HCT116 (cell line): ENCODE measurements at regions not wholly inside any gene's neighbourhood (a gene's known extent, or its start where the extent isn't known, plus 50 kb on each side); places are given as distances from the start of the nearest gene placed in this dataset.
"Not testable (repeated sequence)": the region's sequence is repeated elsewhere in the genome, so short reads cannot be mapped to it uniquely, and the experiment has no call there.

Source experiments
- ATAC-seq: fragments of 200-7000 bp; cut with Tn5 transposase; 2 replicates; pipeline ENCODE4 v1.9.1; 2020; ENCODE audit warnings: mild to moderate bottlenecking, moderate library complexity
- BruUV-seq: library from RNA; stranded (reverse); fragments of 400-500 nt; replicated peaks from 2 replicates; lab custom pipeline; 2021; lab: Mats Ljungman, UMichigan
- CTCF ChIA-PET: fragments of 300-600 bp; sonication (Branson Sonifier 250); formaldehyde crosslinking; loops from one replicate; lab custom pipeline; 2021; ENCODE audit warnings: antibody characterized with exemption; lab: Charles Lee
- POLR2A ChIA-PET: fragments of 300-600, 350-600 bp; sonication (Branson Sonifier 250); formaldehyde crosslinking; loops from one replicate; lab custom pipeline; 2021; ENCODE audit warnings: antibody characterized with exemption; lab: Charles Lee
- RAD21 ChIA-PET, 2 experiments: fragments of 300-600 bp; sonication (Branson Sonifier 250); formaldehyde crosslinking; loops; one replicate each; lab custom pipeline; 2023; ENCODE audit warnings: low total read pairs in 2 of 2; ENCODE audit not compliant: uncharacterized antibody in 2 of 2, unreplicated experiment in 2 of 2, low non-redundant PET in 1 of 2; lab: Charles Lee
- DNase-seq: peaks from one replicate; pipeline ENCODE4 v3.0.0-alpha.2; 2010; ENCODE audit warnings: low read depth, low spot score
- H2AFZ ChIP-seq: fragments of 200-600 bp; shearing (Covaris generic), sonication (generic); 2 replicates; pipeline ENCODE4 v1.6.1; 2017; ENCODE audit warnings: low read depth, mixed run types, mixed read lengths, antibody characterized with exemption, low read length; ENCODE audit not compliant: poor library complexity, severe bottlenecking
- H3K27ac ChIP-seq: 2 replicates; pipeline ENCODE4 v1.5.1; 2012; ENCODE audit warnings: low read depth, low read length
- H3K27me3 ChIP-seq: fragments of 200-600 bp; sonication (generic); 2 replicates; pipeline ENCODE4 v1.6.1; 2016; ENCODE audit warnings: mixed run types, low read length, mixed read lengths; ENCODE audit not compliant: insufficient read depth
- H3K36me3 ChIP-seq, 2 experiments: fragments of 200-500 bp in 1 of 2; fragments of 200-600 bp in 1 of 2; sonication (Bioruptor generic) in 1 of 2; sonication (generic) in 1 of 2; 2 replicates each; pipeline versions ENCODE4 v1.5.1 to v1.6.1; 2014 to 2016; ENCODE audit warnings: low read length in 2 of 2, inconsistent platforms in 1 of 2, mixed read lengths in 1 of 2, mixed run types in 1 of 2; ENCODE audit not compliant: insufficient read depth in 2 of 2, control insufficient read depth in 1 of 2
- H3K4me1 ChIP-seq, 2 experiments: fragments of 200-600 bp in 1 of 2; sonication (generic) in 1 of 2; 2 replicates each; pipeline versions ENCODE4 v1.5.1 to v1.6.1; 2012 to 2017; ENCODE audit warnings: low read length in 2 of 2, inconsistent platforms in 1 of 2, mild to moderate bottlenecking in 1 of 2, mixed read lengths in 1 of 2, mixed run types in 1 of 2, moderate library complexity in 1 of 2; ENCODE audit not compliant: insufficient read depth in 2 of 2, control insufficient read depth in 1 of 2
- H3K4me2 ChIP-seq: fragments of 200-600 bp; sonication (generic); 2 replicates; pipeline ENCODE4 v1.6.1; 2017; ENCODE audit warnings: mixed run types, low read length, mixed read lengths
- H3K4me3 ChIP-seq, 2 experiments: fragments of 200-600 bp in 1 of 2; sonication (generic) in 1 of 2; replicated peaks in 1 of 2; 2 replicates each; pipeline ENCODE4 v1.5.1; 2011 to 2016; ENCODE audit warnings: low read length in 2 of 2, control low read depth in 1 of 2, low read depth in 1 of 2, mild to moderate bottlenecking in 1 of 2, mixed read lengths in 1 of 2, mixed run types in 1 of 2
- H3K79me2 ChIP-seq: fragments of 200-600 bp; sonication (generic); 2 replicates; pipeline ENCODE4 v1.6.1; 2017; ENCODE audit warnings: mild to moderate bottlenecking, mixed run types, low read length, moderate library complexity, mixed read lengths; ENCODE audit not compliant: insufficient read depth
- H3K9ac ChIP-seq: fragments of 200-600 bp; sonication (generic); 2 replicates; pipeline ENCODE4 v1.6.1; 2016; ENCODE audit warnings: low read length, mixed read lengths
- H3K9me2 ChIP-seq: fragments of 200-600 bp; sonication (generic), shearing (Covaris generic); 2 replicates; pipeline ENCODE4 v1.6.1; 2017; ENCODE audit warnings: mixed run types, mild to moderate bottlenecking, moderate library complexity; ENCODE audit not compliant: insufficient read depth
- H3K9me3 ChIP-seq, 2 experiments: fragments of 200-500 bp in 1 of 2; fragments of 200-600 bp in 1 of 2; sonication (Bioruptor generic) in 1 of 2; sonication (generic) in 1 of 2; 2 replicates each; pipeline ENCODE4 v1.6.1; 2014 to 2017; ENCODE audit warnings: low read length in 2 of 2, mixed read lengths in 2 of 2, inconsistent platforms in 1 of 2, low read depth in 1 of 2, mild to moderate bottlenecking in 1 of 2, mixed run types in 1 of 2, moderate library complexity in 1 of 2; ENCODE audit not compliant: control insufficient read depth in 1 of 2, insufficient read depth in 1 of 2
- H4K20me1 ChIP-seq: fragments of 200-600 bp; sonication (generic), shearing (Covaris generic); 2 replicates; pipeline ENCODE4 v1.6.1; 2017; ENCODE audit warnings: mixed run types, mild to moderate bottlenecking, moderate library complexity; ENCODE audit not compliant: insufficient read depth
- CBX3 ChIP-seq: IDR thresholded peaks from 2 replicates; pipeline ENCODE4 v1.6.1; 2012; ENCODE audit warnings: low read depth
- EZH2 ChIP-seq: fragments of 200-600 bp; sonication (generic); IDR thresholded peaks from 2 replicates; pipeline ENCODE4 v1.6.1; 2017; ENCODE audit warnings: antibody characterized with exemption, mixed run types
- SRF ChIP-seq: IDR thresholded peaks from 2 replicates; pipeline ENCODE4 v1.6.1; 2012; ENCODE audit warnings: low read depth
- YY1 ChIP-seq: IDR thresholded peaks from 2 replicates; pipeline ENCODE4 v1.6.1; 2011; ENCODE audit warnings: low read length, low read depth, moderate library complexity, mild to moderate bottlenecking; ENCODE audit not compliant: insufficient replicate concordance; ENCODE audit errors: extremely low read depth
- intact Hi-C: fragments of 100-400 bp; cut with micrococcal nuclease; formaldehyde crosslinking; loops from 2 replicates; pipeline ENCODE4 v1.10.0; 2022
- TF ChIP-seq, protein P1 (sequence below): IDR thresholded peaks from 2 replicates; pipeline ENCODE4 v1.6.1; 2012

DNA sequence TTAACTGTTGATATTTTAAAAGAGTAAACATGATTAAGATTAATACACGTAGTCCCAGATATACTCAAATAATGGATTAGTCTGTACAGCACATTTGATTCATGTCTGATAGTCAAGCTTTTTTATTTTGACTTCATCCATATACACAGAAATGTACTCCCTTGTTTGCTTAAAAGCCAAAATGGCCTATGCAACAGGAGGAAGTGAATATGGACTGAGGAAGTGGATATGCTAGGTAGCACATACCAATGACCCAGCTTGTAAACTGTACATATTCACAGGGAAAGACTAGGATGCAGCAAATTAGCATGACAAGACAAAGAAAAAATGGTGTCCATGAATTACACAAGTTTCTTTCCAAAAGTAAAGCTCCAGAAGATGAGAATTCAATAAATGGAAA lies 109.7 kb downstream of the CAAP1 start (continued):
- TF ChIP-seq SRF (no peak), CBX3 (no peak), YY1 (no peak)
- TF ChIP-seq, protein P1, sequence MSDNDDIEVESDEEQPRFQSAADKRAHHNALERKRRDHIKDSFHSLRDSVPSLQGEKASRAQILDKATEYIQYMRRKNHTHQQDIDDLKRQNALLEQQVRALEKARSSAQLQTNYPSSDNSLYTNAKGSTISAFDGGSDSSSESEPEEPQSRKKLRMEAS, result no peak
- TF ChIP-seq, all 23 proteins: peak for 0

DNA sequence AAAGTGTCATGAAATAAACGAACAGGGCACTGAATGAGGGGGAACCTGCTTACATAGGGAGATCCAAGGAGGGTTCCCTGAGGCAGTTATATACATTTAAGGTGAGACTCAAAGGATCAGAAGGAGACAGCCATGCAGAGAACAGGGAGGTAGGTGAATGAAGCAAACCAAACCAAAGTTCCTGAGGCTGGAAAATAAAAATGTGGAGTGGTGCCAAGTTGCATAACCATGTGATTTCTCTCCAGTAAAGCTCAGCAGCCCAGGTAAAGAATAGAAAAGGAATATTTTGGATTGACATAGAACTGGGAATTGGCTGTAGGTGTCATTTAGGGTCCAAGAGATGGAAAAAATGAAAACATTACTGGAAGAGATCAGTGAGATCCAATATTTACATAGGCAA lies 110.7 kb downstream of the CAAP1 start:
- no peak overlapping the region for H3K9ac ChIP-seq
- RAD21 ChIA-PET, result no interaction called here
- no peaks in the 10 kb centered on the region for H3K79me2 ChIP-seq
- no peak for DNase-seq
- no peaks in the 10 kb centered on the region for H3K36me3 ChIP-seq
- no peak overlapping the region for H3K4me3 ChIP-seq
- BruUV-seq, result no TSS peak
- H4K20me1 ChIP-seq, result no peaks in the 10 kb centered on the region
- POLR2A ChIA-PET, result no interaction called here
- H3K27ac ChIP-seq, result no peak overlapping the region
- H3K27me3 ChIP-seq, result no peaks in the 10 kb centered on the region
- intact Hi-C loops, result no loop called here
- H3K4me1 ChIP-seq, result no peaks in the 10 kb centered on the region
- no peak for ATAC-seq
- no peaks in the 10 kb centered on the region for H3K9me2 ChIP-seq
- H3K9me3 ChIP-seq, result no peaks in the 10 kb centered on the region
- TF ChIP-seq EZH2, result no peak
- TF ChIP-seq, all 23 proteins: peak for 0
- Histone ChIP-seq H3K4me2 (no peak overlapping the region), H2AFZ (no peak overlapping the region)
- CTCF ChIA-PET, result no interaction called here

DNA sequence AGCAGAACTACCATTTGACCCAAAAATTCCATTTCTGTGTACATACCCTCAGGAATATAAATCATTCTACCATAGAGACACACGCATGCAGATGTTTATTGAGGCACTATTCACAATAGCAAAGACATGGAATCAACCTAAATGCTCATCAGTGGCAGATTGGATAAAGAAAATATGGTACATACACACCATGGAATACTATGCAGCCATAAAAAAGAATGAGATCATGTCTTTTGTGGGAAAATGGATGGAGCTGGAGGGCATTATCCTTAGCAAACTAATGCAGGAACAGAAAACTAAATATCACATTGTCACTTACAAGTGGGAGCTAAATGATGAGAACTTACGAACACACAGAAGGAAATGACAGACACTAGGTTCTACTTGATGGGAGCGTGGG lies 112.3 kb downstream of the CAAP1 start:
- H3K79me2 ChIP-seq, H3K9me3 ChIP-seq, H3K9me2 ChIP-seq, H3K27me3 ChIP-seq, POLR2A ChIA-PET, ATAC-seq, H3K4me3 ChIP-seq, H3K4me2 ChIP-seq, RAD21 ChIA-PET, DNase-seq, H4K20me1 ChIP-seq, H3K9ac ChIP-seq, CTCF ChIA-PET, H3K27ac ChIP-seq, H2AFZ ChIP-seq, intact Hi-C loops, BruUV-seq, H3K4me1 ChIP-seq, H3K36me3 ChIP-seq: not testable (repeated sequence)
